K562 (cell line): ENCODE measurements at regions not wholly inside any gene's neighbourhood (a gene's known extent, or its start where the extent isn't known, plus 50 kb on each side); places are given as distances from the start of the nearest gene placed in this dataset.

Experiments used
- ATAC-seq: fragments of 200-7000 bp; cut with Tn5 transposase; 3 replicates; pipeline ENCODE4 v1.9.1; 2020; ENCODE audit warnings: moderate library complexity
- BruUV-seq: library from RNA; stranded (reverse); fragments of 400-500 nt; replicated peaks from 2 replicates; lab custom pipeline; 2021; lab: Mats Ljungman, UMichigan
- CTCF ChIA-PET: fragments of 300-600 bp; formaldehyde crosslinking; extraction: SDS; loops from one replicate; lab custom pipeline; 2021; ENCODE audit warnings: low intra/inter-chr PET ratio; lab: Yijun Ruan, JAX
- POLR2A ChIA-PET: fragments of 300-600, 350-650 bp; sonication (Branson Sonifier 250); formaldehyde crosslinking; extraction: SDS; loops from one replicate; lab custom pipeline; 2021; ENCODE audit warnings: antibody characterized with exemption, inconsistent platforms; lab: Yijun Ruan, JAX
- DNase-seq, 4 experiments: peaks; one replicate each; pipeline versions ENCODE4 v3.0.0 to v3.0.0-alpha.2; 2011 to 2018; ENCODE audit warnings: low spot score in 3 of 4, mixed read lengths in 3 of 4; ENCODE audit errors: extremely low read depth in 1 of 4
- FAIRE-seq: peaks from 2 replicates; lab custom pipeline; 2011; peaks lifted over from hg19 to GRCh38; lab: Jason Lieb, UNC
- H2AFZ ChIP-seq: 2 replicates; pipeline ENCODE4 v1.6.0; 2011; ENCODE audit warnings: low read depth, low read length, control low read depth, inconsistent platforms
- H3K27ac ChIP-seq: fragments of 200-600 bp; 3 replicates; pipeline ENCODE4 v1.8.0; 2011; ENCODE audit warnings: low read depth, mild to moderate bottlenecking, control low read depth, inconsistent platforms, low read length, moderate library complexity, mixed read lengths; ENCODE audit errors: extremely low read depth
- H3K27me3 ChIP-seq, 2 experiments: fragments of 300-600 bp in 1 of 2; 2 replicates in 1 of 2; 3 replicates in 1 of 2; pipeline versions ENCODE4 v1.6.0 to v1.8.0; 2011; ENCODE audit warnings: inconsistent platforms in 2 of 2, low read length in 2 of 2, mild to moderate bottlenecking in 1 of 2, mixed read lengths in 1 of 2, moderate library complexity in 1 of 2; ENCODE audit not compliant: control insufficient read depth in 2 of 2, insufficient read depth in 2 of 2
- H3K36me3 ChIP-seq: fragments of 300-600 bp; 3 replicates; pipeline ENCODE4 v1.8.0; 2011; ENCODE audit warnings: mild to moderate bottlenecking, low read length, inconsistent platforms; ENCODE audit not compliant: control insufficient read depth, insufficient read depth
- H3K4me1 ChIP-seq, 2 experiments: fragments of 200-600 bp in 1 of 2; replicated peaks in 1 of 2; 2 replicates in 1 of 2; 3 replicates in 1 of 2; pipeline versions ENCODE4 v1.5.1 to v1.8.0; 2011; ENCODE audit warnings: inconsistent platforms in 2 of 2, low read length in 2 of 2, mild to moderate bottlenecking in 1 of 2, mixed read lengths in 1 of 2, moderate library complexity in 1 of 2; ENCODE audit not compliant: control insufficient read depth in 2 of 2, insufficient read depth in 2 of 2
- H3K4me2 ChIP-seq: 2 replicates; pipeline ENCODE4 v1.6.1; 2011; ENCODE audit warnings: low read length, control low read depth, inconsistent platforms, mixed read lengths; ENCODE audit not compliant: insufficient read depth
- H3K4me3 ChIP-seq: fragments of 200-600 bp; sonication (generic), shearing (Covaris generic); 2 replicates; pipeline ENCODE4 v1.5.1; 2016; ENCODE audit warnings: control low read depth, inconsistent platforms
- H3K79me2 ChIP-seq: fragments of 200-600 bp; 3 replicates; pipeline ENCODE4 v1.8.0; 2011; ENCODE audit warnings: low read length, inconsistent platforms; ENCODE audit not compliant: control insufficient read depth, insufficient read depth
- H3K9ac ChIP-seq, 2 experiments: 2 replicates each; pipeline versions ENCODE4 v1.6.0 to v1.6.1; 2011; ENCODE audit warnings: low read depth in 2 of 2, low read length in 2 of 2, control low read depth in 1 of 2, inconsistent platforms in 1 of 2, mild to moderate bottlenecking in 1 of 2, mixed read lengths in 1 of 2; ENCODE audit not compliant: insufficient read depth in 1 of 2
- H3K9me1 ChIP-seq: one replicate; pipeline ENCODE4 v1.6.0; 2011; ENCODE audit warnings: inconsistent platforms, mild to moderate bottlenecking, low read length, moderate library complexity; ENCODE audit not compliant: control insufficient read depth, insufficient read depth
- H3K9me3 ChIP-seq: replicated peaks from 2 replicates; pipeline ENCODE4 v1.5.1; 2011; ENCODE audit warnings: low read depth, low read length, inconsistent platforms; ENCODE audit not compliant: control insufficient read depth, insufficient read depth
- H4K20me1 ChIP-seq: replicated peaks from 2 replicates; pipeline ENCODE4 v1.6.1; 2011; ENCODE audit warnings: low read length, inconsistent platforms, mixed read lengths; ENCODE audit not compliant: control insufficient read depth, insufficient read depth
- CHCHD3 ChIP-seq: fragments of 250-450 bp; sonication (Bioruptor Pico); IDR thresholded peaks from 2 replicates; pipeline ENCODE4 v2.1.2; 2022; ENCODE audit warnings: mild to moderate bottlenecking
- NCOA1 ChIP-seq: fragments of 450-650 bp; IDR thresholded peaks from 2 replicates; pipeline ENCODE4 v1.6.1; 2016; ENCODE audit warnings: low read depth
- PHB ChIP-seq: fragments of 250-450 bp; sonication (Bioruptor Pico); IDR thresholded peaks from 2 replicates; pipeline ENCODE4 v1.5.0; 2021
- POLR2G ChIP-seq: fragments of 200-400 bp; formaldehyde crosslinking; IDR thresholded peaks from 2 replicates; pipeline ENCODE4 v1.6.1; 2017; ENCODE audit warnings: low read depth, mild to moderate bottlenecking, antibody characterized with exemption, low read length, moderate library complexity
- TCFL5 ChIP-seq: fragments of 250-450 bp; sonication (Bioruptor Pico); conservative IDR thresholded peaks from 2 replicates; pipeline ENCODE4 v1.6.1; 2021; ENCODE audit warnings: mild to moderate bottlenecking, moderate library complexity, matching md5 sums
- TEAD4 ChIP-seq, 2 experiments: sonication (generic) in 1 of 2; formaldehyde crosslinking in 1 of 2; IDR thresholded peaks; 2 replicates each; pipeline versions ENCODE4 v1.6.1 to v1.8.0; 2012 to 2022; ENCODE audit warnings: borderline replicate concordance in 1 of 2, inconsistent platforms in 1 of 2, low read length in 1 of 2, mild to moderate bottlenecking in 1 of 2, missing genetic modification reagents in 1 of 2
- WHSC1 ChIP-seq: IDR thresholded peaks from one replicate; pipeline ENCODE4 v1.6.1; 2012; ENCODE audit warnings: low read length, control low read depth, inconsistent platforms
- YBX1 ChIP-seq: fragments of 450-650 bp; IDR thresholded peaks from 2 replicates; pipeline ENCODE4 v1.7.1; 2016; ENCODE audit warnings: mild to moderate bottlenecking
- ZBTB8A ChIP-seq: fragments of 450-650 bp; IDR thresholded peaks from 2 replicates; pipeline ENCODE4 v1.6.1; 2018; ENCODE audit warnings: mild to moderate bottlenecking, moderate library complexity; ENCODE audit not compliant: partially characterized antibody
- ZBTB9 ChIP-seq: fragments of 450-650 bp; formaldehyde crosslinking; IDR thresholded peaks from 2 replicates; pipeline ENCODE4 v1.4.0; 2020; ENCODE audit warnings: mild to moderate bottlenecking, moderate library complexity
- in situ Hi-C: fragments of 300-500 bp; cut with MboI; formaldehyde crosslinking; loops from 4 replicates; pipeline ENCODE4 v1.15.0; 2018; ENCODE audit warnings: inconsistent platforms, mixed read lengths
- intact Hi-C: fragments of 100-400 bp; cut with micrococcal nuclease; formaldehyde crosslinking; loops from 2 replicates; pipeline ENCODE4 v1.14.2; 2022
- TF ChIP-seq, protein P1 (sequence below): fragments of 450-650 bp; IDR thresholded peaks from 2 replicates; pipeline ENCODE4 v1.6.1; 2018; ENCODE audit not compliant: partially characterized antibody
- TF ChIP-seq, protein P2 (sequence below): fragments of 150-350 bp; conservative IDR thresholded peaks from 2 replicates; pipeline ENCODE4 v1.6.1; 2014; ENCODE audit warnings: low read length
- TF ChIP-seq, protein P3 (sequence below): sonication (generic); formaldehyde crosslinking; IDR thresholded peaks from 2 replicates; pipeline ENCODE4 v1.9.0; 2022; ENCODE audit warnings: mild to moderate bottlenecking, missing genetic modification reagents

DNA sequence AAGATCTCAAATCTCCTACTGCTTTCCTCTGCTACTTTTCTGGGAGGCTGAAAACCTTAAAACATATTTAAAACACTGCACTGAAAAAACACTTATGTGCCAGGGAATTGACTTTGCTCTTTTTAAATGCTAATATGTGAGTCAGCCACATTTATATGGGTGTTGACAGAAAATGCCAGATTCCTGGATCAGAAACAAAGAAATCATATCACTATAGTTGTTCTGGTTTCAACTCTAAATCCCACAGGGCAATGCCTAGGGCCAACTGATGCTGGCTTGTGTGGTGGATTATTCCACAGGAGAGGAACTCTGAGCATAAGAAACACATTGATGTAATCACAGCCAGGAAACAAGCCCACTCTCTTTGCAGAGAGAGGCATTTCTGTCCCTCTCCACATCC lies 1439.0 kb upstream of the SPRY2 start:
- no peaks in the 10 kb centered on the region for H3K4me1 ChIP-seq
- no peak overlapping the region for H3K4me3 ChIP-seq
- FAIRE-seq (no peak), DNase-seq (no peak), ATAC-seq (no peak)
- H3K9me1 ChIP-seq: no peaks in the 10 kb centered on the region
- H4K20me1 ChIP-seq: no peaks in the 10 kb centered on the region
- H3K36me3 ChIP-seq: no peaks in the 10 kb centered on the region
- BruUV-seq: no TSS peak
- H3K79me2 ChIP-seq: no peaks in the 10 kb centered on the region
- H3K27ac ChIP-seq: no peak overlapping the region
- H3K27me3 ChIP-seq: no peaks in the 10 kb centered on the region
- TF ChIP-seq POLR2G: no peak
- no peak for TF ChIP-seq CHCHD3
- no peak for TF ChIP-seq TCFL5 (CRISPR knock-in tag)
- no peak for TF ChIP-seq NCOA1
- no peak for TF ChIP-seq YBX1
- TF ChIP-seq ZBTB8A: no peak
- TF ChIP-seq, protein P1, sequence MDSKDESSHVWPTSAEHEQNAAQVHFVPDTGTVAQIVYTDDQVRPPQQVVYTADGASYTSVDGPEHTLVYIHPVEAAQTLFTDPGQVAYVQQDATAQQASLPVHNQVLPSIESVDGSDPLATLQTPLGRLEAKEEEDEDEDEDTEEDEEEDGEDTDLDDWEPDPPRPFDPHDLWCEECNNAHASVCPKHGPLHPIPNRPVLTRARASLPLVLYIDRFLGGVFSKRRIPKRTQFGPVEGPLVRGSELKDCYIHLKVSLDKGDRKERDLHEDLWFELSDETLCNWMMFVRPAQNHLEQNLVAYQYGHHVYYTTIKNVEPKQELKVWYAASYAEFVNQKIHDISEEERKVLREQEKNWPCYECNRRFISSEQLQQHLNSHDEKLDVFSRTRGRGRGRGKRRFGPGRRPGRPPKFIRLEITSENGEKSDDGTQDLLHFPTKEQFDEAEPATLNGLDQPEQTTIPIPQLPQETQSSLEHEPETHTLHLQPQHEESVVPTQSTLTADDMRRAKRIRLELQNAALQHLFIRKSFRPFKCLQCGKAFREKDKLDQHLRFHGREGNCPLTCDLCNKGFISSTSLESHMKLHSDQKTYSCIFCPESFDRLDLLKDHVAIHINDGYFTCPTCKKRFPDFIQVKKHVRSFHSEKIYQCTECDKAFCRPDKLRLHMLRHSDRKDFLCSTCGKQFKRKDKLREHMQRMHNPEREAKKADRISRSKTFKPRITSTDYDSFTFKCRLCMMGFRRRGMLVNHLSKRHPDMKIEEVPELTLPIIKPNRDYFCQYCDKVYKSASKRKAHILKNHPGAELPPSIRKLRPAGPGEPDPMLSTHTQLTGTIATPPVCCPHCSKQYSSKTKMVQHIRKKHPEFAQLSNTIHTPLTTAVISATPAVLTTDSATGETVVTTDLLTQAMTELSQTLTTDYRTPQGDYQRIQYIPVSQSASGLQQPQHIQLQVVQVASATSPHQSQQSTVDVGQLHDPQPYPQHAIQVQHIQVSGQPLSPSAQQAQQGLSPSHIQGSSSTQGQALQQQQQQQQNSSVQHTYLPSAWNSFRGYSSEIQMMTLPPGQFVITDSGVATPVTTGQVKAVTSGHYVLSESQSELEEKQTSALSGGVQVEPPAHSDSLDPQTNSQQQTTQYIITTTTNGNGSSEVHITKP: no peak
- TF ChIP-seq, protein P2, sequence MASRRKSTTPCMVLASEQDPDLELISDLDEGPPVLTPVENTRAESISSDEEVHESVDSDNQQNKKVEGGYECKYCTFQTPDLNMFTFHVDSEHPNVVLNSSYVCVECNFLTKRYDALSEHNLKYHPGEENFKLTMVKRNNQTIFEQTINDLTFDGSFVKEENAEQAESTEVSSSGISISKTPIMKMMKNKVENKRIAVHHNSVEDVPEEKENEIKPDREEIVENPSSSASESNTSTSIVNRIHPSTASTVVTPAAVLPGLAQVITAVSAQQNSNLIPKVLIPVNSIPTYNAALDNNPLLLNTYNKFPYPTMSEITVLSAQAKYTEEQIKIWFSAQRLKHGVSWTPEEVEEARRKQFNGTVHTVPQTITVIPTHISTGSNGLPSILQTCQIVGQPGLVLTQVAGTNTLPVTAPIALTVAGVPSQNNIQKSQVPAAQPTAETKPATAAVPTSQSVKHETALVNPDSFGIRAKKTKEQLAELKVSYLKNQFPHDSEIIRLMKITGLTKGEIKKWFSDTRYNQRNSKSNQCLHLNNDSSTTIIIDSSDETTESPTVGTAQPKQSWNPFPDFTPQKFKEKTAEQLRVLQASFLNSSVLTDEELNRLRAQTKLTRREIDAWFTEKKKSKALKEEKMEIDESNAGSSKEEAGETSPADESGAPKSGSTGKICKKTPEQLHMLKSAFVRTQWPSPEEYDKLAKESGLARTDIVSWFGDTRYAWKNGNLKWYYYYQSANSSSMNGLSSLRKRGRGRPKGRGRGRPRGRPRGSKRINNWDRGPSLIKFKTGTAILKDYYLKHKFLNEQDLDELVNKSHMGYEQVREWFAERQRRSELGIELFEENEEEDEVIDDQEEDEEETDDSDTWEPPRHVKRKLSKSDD: no peak
- no peak for TF ChIP-seq TEAD4 (IDR thresholded peaks at IDR 0.05; ENCODE audit: low read length)
- no peak for TF ChIP-seq TEAD4 (CRISPR knock-in tag; IDR thresholded peaks at IDR 0.05; ENCODE audit: borderline replicate concordance)
- TF ChIP-seq ZBTB9 (CRISPR knock-in tag): no peak
- TF ChIP-seq PHB: no peak
- TF ChIP-seq, protein P3, sequence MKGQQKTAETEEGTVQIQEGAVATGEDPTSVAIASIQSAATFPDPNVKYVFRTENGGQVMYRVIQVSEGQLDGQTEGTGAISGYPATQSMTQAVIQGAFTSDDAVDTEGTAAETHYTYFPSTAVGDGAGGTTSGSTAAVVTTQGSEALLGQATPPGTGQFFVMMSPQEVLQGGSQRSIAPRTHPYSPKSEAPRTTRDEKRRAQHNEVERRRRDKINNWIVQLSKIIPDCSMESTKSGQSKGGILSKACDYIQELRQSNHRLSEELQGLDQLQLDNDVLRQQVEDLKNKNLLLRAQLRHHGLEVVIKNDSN (CRISPR knock-in tag): no peak
- TF ChIP-seq WHSC1: no peak
- ChIA-PET POLR2A (no interaction called here), CTCF (no interaction called here)
- H3K4me2 ChIP-seq: no peak overlapping the region
- H2AFZ ChIP-seq: no peak overlapping the region
- no peak overlapping the region for H3K9ac ChIP-seq
- H3K9me3 ChIP-seq: no peaks in the 10 kb centered on the region
- in situ Hi-C loops (no loop called here), intact Hi-C loops (no loop called here)
